MG63 (cell line): ENCODE measurements at regions not wholly inside any gene's neighbourhood (a gene's known extent, or its start where the extent isn't known, plus 50 kb on each side); places are given as distances from the start of the nearest gene placed in this dataset.

Experiments
- DNase-seq: peaks from one replicate; pipeline ENCODE4 v3.0.0-alpha.2; 2020
- H3K27me3 ChIP-seq: fragments of 250-450 bp; sonication (Bioruptor Pico); 2 replicates; pipeline ENCODE4 v1.5.1; 2020; ENCODE audit warnings: mild to moderate bottlenecking, moderate library complexity
- H3K36me3 ChIP-seq: fragments of 250-450 bp; sonication (Bioruptor Pico); 2 replicates; pipeline ENCODE4 v1.5.1; 2020; ENCODE audit warnings: mild to moderate bottlenecking, moderate library complexity
- H3K4me3 ChIP-seq: fragments of 250-450 bp; sonication (Bioruptor Pico); 2 replicates; pipeline ENCODE4 v1.5.1; 2020; ENCODE audit warnings: mild to moderate bottlenecking, moderate library complexity
- H3K9me3 ChIP-seq: fragments of 250-450 bp; sonication (Bioruptor Pico); 2 replicates; pipeline ENCODE4 v1.5.1; 2020; ENCODE audit warnings: mild to moderate bottlenecking, moderate library complexity

DNA sequence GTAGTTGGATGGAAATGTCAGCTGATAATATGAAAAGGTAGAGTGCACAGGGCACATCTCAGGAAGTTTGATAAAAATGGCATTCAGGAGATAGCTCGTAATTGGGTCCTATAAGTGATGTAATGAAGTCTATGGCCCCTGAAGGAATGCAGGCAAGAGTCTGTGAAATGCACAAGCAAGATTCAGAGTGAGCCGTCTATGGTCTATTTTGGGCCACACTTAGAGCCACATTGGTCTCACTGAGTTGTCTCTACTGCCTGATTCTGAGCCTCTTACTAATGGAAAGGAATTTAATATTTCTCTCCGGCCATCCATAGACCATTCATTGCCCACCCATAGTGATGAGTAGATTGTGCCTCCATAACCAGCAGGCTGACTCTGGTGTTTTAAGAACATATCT, 111.3 kb upstream of the KCNN2 start:
- Histone ChIP-seq H3K27me3 (peaks cover 2% of the 10 kb centered on the region; the same call in 1 of the 2 replicates), H3K36me3 (no peaks in the 10 kb centered on the region), H3K9me3 (no peaks in the 10 kb centered on the region), H3K4me3 (no peak overlapping the region)
- no peak for DNase-seq

DNA sequence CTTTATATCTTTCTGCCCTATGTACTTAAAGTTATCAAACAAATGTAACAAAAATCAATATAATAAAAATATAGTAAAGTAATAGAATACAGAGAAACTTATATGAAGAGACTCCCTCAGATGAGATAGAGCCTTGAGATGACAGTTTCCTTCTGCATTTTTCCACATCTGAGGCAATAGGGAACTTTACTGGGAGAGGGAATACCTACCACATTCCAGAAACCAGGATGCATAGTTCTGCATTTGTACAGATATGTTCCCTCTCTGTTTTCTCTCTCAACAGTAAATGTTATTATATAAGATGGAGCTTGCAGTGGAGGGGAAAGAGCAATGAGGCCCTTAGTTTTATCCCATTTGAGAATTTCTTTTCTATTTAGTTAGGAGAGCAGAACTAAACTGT, 109.6 kb upstream of the KCNN2 start:
- no peaks in the 10 kb centered on the region for H3K9me3 ChIP-seq
- no peak overlapping the region for H3K4me3 ChIP-seq
- H3K27me3 ChIP-seq, result peaks cover 2% of the 10 kb centered on the region; the same call in 1 of the 2 replicates
- H3K36me3 ChIP-seq, result no peaks in the 10 kb centered on the region
- no peak for DNase-seq

DNA sequence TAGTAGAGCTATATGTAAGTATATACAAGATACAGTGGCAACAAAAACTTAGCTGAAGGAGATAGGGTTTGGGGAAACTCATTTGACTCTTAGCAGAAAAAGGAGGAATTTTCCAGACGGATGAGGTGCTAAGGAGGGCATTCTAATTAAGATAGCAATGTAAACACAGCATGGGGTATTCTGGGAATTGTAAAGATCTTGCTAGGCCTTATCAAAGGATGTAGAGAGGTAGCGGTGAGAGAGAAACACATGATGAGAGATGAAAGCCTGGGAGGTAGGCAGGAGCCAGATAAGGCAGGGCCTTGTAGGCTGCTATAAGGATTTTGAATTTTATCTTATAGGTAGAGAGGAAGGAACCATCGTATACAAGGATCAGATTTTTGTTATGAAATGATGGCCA, 106.6 kb upstream of the KCNN2 start:
- Histone ChIP-seq H3K27me3 (no peaks in the 10 kb centered on the region; the same call in 1 of the 2 replicates), H3K9me3 (no peaks in the 10 kb centered on the region), H3K4me3 (no peak overlapping the region), H3K36me3 (no peaks in the 10 kb centered on the region)
- no peak for DNase-seq

DNA sequence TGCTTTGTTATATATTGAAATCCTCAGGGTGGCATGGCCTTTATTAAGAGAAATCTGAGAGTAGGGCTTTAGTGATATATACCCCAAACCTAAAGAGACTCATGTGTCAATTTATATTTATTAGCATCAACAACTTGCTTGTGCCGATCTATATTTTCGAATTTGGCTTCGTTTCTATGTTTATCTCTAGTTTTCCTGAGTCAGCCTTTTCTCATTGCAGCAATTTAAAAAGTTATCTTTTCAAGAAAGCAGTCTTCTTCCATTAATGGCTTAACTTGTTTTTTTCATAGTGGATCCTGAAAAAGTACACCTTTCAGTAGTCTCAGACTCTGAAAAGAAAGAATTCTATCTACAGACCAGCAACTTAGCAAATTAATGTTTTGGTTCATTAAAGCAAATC, 99.9 kb upstream of the KCNN2 start:
- no peak overlapping the region for H3K4me3 ChIP-seq
- H3K9me3 ChIP-seq, result no peaks in the 10 kb centered on the region
- no peaks in the 10 kb centered on the region; the same call in none of the 2 replicates for H3K27me3 ChIP-seq
- H3K36me3 ChIP-seq, result no peaks in the 10 kb centered on the region
- DNase-seq, result no peak

DNA sequence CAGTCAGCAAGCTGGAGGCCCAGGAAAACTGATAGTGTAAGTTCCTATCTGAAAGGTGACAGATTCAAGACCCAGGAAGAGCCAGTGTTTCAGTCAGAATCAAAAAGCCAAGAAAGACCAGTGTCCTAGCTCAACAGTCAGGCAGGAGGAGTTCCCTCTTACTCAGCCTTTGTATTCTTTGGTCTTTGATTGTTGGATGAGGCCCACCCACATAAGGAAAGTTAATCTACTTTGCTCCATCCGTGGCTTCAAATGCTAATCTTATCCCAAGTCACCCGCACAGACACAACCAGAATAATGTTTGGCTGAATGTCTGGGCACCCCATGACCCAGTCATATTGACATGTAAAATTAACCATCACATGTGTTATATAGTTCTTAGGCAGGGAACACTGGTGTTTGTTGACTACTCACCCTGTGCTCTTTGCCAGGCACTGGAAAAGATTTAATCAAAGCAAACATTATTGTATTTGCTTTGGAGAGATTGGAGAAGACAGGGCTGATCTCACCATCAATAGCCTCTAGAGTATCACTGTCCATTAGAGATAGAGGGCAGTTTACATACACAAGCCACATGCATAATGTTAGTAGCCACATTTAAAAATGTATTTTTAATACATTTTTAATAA, 96.3 kb upstream of the KCNN2 start:
- H3K27me3 ChIP-seq, result no peaks in the 10 kb centered on the region; the same call in 1 of the 2 replicates
- DNase-seq, result no peak
- no peak overlapping the region for H3K4me3 ChIP-seq
- no peaks in the 10 kb centered on the region for H3K36me3 ChIP-seq
- H3K9me3 ChIP-seq, result no peaks in the 10 kb centered on the region

DNA sequence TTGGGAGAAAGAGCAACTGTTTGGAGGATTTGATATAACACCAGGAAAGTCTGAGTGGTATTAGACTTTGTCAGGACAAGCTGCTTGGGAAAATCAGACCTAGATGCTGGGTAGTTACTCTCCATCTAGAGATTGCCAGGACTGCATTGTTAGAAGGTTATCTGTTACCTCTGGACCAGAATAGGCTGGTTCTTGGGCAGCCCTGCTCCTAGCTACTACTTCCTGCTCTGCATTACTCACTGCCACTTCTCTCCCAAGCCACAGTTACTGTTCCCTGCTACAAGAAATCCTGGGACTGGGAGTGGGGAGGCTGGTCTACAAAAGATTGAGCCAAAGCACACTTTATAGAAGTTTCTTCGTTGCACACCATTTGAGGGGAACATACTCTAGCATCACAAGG, 95.5 kb upstream of the KCNN2 start:
- no peak for DNase-seq
- Histone ChIP-seq H3K36me3 (no peaks in the 10 kb centered on the region), H3K9me3 (no peaks in the 10 kb centered on the region), H3K27me3 (no peaks in the 10 kb centered on the region; the same call in 1 of the 2 replicates), H3K4me3 (no peak overlapping the region)

DNA sequence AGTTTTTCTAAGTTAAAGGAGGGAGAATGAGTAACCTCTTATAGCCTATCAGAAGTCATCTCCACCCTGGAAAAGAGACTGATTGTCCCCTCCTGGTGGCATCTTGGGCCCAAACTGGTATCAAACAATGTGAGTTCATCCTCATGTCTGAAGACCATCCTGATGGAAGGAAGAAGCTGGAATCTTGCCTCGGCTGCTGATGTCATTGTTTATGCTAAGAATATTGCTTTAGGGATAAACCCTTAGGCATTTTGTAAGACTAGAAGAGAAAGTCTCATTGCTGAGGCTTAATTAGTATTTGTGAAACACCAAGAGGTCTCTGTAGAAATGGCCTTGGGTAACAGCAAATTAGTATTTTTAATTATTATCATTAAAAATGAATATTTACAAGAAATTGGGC, 65.7 kb upstream of the KCNN2 start:
- no peaks in the 10 kb centered on the region for H3K36me3 ChIP-seq
- H3K27me3 ChIP-seq, result no peaks in the 10 kb centered on the region
- no peak for DNase-seq
- H3K4me3 ChIP-seq, result no peak overlapping the region
- no peaks in the 10 kb centered on the region for H3K9me3 ChIP-seq

DNA sequence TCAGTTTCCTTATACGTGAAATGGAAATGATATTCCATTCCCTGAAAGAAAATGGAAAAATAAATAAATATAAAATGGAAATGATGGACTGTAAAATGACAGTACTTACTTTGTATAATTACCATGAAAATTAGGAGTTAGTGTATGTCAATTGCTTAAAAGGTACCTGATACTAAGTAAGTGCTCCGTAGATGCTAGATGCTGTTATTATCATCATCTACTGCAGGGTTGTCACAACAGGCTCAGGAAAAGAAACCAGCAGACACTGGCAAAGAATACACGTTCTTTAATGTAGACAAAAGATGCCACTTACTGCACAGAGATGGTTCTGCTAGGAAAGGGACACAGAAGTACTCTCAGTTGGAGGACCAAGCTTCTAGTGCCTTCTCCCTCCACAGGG, 64.0 kb upstream of the KCNN2 start:
- Histone ChIP-seq H3K27me3 (0 out of 2 replicates have a peak, but pooled peaks cover 3% of the 10 kb centered on the region), H3K36me3 (no peaks in the 10 kb centered on the region), H3K9me3 (no peaks in the 10 kb centered on the region), H3K4me3 (no peak overlapping the region)
- DNase-seq, result no peak

DNA sequence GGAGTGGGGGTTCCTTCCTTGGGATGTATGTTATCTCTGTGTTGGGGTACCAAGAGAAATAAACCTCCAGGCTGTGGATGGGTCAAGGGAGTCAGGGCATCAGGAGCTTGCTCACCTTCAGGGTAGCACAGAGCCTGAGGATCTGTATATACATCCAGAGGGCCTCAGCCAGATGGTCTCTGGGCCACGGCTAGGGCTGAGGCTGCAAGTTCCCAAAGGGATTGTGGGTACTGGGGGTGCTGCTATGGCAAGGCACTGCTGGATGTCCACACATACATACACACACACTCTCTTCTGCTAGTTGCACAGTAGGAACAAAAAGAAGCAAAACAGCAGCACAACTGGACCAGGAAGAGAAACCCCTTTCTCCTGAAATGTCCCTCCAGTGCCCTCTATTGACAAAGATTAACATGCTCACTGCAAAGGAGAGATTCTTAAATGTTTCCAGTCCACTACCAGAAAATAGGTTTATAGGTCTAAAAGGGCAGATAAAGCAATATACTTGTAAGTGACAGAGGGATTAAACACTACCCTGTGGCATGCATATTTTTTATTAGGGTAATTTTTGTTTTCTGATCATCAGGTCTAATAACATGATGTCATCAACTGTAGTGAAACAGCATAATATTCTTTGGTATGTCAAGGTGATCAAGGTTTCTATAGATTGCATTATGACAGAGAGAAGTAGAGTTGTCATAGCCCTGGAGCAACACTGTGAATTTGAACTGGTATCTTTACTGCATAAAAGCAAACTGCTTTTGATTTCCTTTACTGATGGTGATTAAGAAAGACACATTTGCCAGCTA, 56.3 kb upstream of the KCNN2 start:
- Histone ChIP-seq H3K9me3 (no peaks in the 10 kb centered on the region), H3K4me3 (no peak overlapping the region), H3K36me3 (no peaks in the 10 kb centered on the region), H3K27me3 (0 out of 2 replicates have a peak, but pooled peaks cover 3% of the 10 kb centered on the region)
- no peak for DNase-seq

DNA sequence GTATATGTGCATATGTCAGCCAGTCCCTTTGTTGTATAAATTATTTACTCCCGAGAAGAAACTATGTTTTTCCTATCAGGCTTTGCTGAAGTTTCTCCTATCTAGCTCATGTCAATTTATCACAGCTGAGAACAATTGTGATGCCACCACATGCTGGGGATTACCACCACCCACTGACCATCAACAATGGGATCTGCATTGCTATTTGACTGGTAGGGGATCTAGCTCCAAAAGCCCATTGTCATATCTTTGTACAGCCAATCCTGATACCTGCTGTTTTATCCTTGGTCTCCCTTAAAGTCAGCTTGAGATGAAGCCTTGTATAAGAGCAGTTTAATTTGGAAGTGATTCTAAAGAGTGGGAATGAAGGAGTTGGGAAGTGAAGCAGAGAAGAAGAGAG, 53.9 kb upstream of the KCNN2 start:
- no peak for DNase-seq
- H3K36me3 ChIP-seq, result no peaks in the 10 kb centered on the region
- H3K27me3 ChIP-seq, result peaks cover 4% of the 10 kb centered on the region
- H3K9me3 ChIP-seq, result no peaks in the 10 kb centered on the region
- H3K4me3 ChIP-seq, result no peak overlapping the region

DNA sequence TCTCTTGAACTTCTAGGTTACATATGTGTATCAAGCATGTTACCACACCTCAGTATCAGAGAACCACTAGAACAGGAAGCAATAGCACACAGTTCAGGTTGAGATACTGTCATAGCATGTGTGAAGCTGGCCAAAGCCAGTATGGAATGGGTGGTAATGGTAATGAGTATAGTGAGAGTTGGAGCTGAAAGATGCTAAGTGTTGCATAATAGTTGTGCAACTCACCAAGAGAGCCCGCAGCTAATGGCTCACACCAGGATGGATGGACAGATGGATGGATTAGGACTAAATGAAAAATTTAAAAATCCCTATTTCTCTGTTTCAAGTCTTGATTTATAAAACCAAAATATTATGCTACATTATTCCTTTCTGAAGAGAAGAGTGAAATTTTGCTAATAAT, 53.4 kb upstream of the KCNN2 start:
- Histone ChIP-seq H3K27me3 (peaks cover 7% of the 10 kb centered on the region), H3K36me3 (no peaks in the 10 kb centered on the region), H3K4me3 (no peak overlapping the region), H3K9me3 (no peaks in the 10 kb centered on the region)
- no peak for DNase-seq

DNA sequence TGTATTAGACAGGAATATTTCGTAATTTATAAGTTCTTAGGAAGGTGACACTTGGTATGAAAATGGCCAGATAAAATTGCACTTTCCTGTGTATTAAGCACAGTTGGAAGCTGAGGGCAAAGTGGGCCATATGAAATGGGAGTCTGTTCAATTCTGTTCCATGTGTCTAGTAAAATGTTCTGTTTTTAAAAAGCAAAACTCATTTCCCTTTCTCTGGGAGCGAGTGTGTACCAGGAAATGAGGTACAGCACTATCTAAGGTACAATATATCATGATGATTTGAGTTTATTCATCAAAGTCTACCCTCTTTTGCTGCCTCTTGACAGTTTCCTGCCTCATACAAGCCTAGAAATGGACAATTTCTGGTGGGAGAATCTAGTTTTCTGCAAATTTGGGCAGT, 51.2 kb upstream of the KCNN2 start:
- H3K9me3 ChIP-seq, result no peaks in the 10 kb centered on the region
- H3K4me3 ChIP-seq, result no peak overlapping the region
- no peak for DNase-seq
- H3K36me3 ChIP-seq, result no peaks in the 10 kb centered on the region
- peaks cover 13% of the 10 kb centered on the region for H3K27me3 ChIP-seq

DNA sequence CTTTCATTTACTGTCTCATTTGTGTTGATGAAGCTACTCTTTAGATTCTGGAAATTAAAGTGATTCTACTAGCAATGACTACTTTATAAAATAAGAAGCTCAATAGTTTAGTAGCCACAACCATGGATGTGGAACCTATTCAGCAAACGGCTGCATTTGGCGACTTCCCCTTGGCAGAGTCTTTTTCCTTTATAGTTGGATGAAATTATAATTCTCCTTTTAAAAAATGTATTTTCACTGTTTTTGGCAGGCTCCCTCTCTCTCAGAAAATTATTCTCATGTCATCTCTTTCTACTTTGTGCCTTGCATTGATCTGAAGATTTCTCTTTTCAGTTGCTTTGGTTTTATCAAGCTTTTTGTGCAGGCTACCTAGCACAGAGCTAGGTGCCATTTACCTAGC, 50.6 kb upstream of the KCNN2 start:
- Histone ChIP-seq H3K27me3 (peaks cover 13% of the 10 kb centered on the region), H3K36me3 (no peaks in the 10 kb centered on the region), H3K4me3 (no peak overlapping the region), H3K9me3 (no peaks in the 10 kb centered on the region)
- no peak for DNase-seq

DNA sequence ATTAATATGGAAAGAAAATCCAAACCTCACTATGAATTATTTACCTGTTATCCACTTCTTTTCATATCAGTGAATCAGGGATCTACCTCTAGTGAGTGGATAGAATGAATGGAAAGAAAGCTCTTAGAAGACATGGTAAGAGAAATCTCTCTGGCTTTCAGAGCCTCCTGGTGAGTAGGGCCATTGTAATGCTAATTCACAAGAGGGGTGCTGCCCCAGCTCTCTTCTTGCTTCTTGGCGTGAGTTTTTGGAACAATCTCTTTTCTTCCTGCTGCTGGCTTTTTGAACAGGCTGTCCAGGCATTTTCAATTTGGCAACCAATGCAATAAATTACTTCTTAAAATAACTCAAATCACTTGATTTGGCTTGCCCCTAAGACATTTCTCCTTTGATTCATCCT, 49.9 kb upstream of the KCNN2 start:
- H3K9me3 ChIP-seq, result no peaks in the 10 kb centered on the region
- DNase-seq, result no peak
- no peaks in the 10 kb centered on the region for H3K36me3 ChIP-seq
- no peak overlapping the region for H3K4me3 ChIP-seq
- H3K27me3 ChIP-seq, result peaks cover 13% of the 10 kb centered on the region
